ENCODE measurements at regions not wholly inside any gene's neighbourhood (a gene's known extent, or its start where the extent isn't known, plus 50 kb on each side); places are given as distances from the start of the nearest gene placed in this dataset.
A peak's percentile ranks its signal among the peaks of the same experiment; 100 is the strongest.

DNA sequence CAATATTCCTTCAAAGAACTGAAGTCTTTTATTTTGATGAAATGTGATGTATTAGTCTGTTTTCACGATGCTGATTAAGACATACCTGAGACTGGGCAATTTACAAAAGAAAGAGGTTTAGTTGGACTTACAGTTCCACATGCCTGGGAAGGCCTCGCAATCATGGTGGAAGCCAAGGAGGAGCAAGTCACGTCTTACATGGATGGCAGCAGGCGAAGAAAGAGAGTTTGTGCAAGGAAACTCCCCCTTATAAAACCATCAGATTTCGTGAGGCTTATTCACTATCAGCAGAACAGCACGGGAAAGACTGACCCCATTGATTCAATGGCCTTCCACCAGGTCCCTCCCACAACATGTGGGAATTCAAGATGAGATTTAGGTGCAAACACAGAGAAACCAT is 750.3 kb upstream of the KCND2 start:
- no peak overlapping the region for H3K27ac ChIP-seq
- no peak for TF ChIP-seq ZFX (IDR thresholded peaks at IDR 0.05; ENCODE audit: borderline replicate concordance)
- no peak for TF ChIP-seq CTCF (IDR thresholded peaks at IDR 0.05)

DNA sequence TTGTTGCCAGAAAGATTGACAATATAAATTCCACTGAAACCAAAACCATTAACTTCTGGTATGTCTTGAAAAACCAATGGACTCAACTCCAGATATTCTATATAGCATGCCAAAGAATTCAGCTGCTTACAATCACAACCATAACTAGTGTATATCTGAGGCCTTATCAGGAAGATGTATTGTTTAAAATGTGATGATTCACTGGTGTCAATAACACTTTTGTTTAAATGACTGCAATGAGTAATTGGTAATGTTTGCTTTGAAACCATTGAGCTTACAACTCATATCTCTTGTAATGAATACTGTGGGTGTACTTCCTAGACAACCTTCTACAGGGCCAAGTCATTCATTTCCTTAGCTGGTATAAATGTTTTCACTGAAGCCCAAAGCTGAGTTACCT is 727.9 kb upstream of the KCND2 start:
- peak overlapping the region; percentile 46 for H3K27ac ChIP-seq
- TF ChIP-seq CTCF (IDR thresholded peaks at IDR 0.05): no peak
- TF ChIP-seq ZFX (IDR thresholded peaks at IDR 0.05; ENCODE audit: borderline replicate concordance): no peak

- no peak overlapping the region for H3K27ac ChIP-seq
- TF ChIP-seq CTCF (IDR thresholded peaks at IDR 0.05): no peak
Observed at GRCh38 chr7:119555788-119556187, 717.2 kb upstream of the KCND2 start.

- H3K27ac ChIP-seq: no peak overlapping the region
- no peak for TF ChIP-seq ZFX (IDR thresholded peaks at IDR 0.05; ENCODE audit: borderline replicate concordance)
Observed at GRCh38 chr7:119556436-119556835, 716.5 kb upstream of the KCND2 start.

DNA sequence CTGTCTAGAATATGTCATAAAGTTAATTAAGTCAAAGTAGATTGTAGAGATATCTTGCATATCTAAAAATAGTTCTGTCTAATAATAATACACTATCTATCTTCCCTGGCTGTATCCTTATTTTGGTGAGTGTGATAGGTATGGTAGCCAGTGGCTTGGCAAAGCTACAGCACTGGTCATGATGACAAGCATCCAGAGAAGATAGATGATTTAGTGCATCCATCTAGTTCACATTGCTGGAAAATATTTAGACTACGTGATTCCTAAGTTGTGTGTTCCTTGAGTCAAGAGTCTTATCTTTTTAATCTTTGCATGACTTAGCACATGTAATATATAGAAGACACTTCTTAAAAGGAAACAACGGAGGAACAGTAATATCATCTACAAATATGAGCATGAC is 711.2 kb upstream of the KCND2 start:
- no peak overlapping the region for H3K27ac ChIP-seq

DNA sequence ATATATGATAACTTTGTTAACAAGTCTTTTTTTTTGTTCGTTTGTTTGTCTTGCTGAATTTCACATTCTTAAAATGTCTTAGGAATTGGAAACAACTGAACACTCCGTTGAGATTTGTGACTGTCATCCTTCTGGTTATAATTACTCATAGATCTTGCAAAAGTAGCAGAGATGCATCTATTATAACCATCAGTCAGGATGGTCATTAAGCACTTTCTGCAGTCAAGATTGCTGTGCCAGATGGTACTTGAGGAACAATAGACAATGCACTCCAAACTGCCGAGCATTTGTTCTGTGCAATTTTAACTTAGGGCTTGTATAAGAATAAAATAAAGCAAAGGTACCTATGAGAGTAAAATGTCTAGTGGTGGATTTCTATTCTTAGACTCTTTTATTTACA is 710.1 kb upstream of the KCND2 start:
- TF ChIP-seq ZFX (IDR thresholded peaks at IDR 0.05; ENCODE audit: borderline replicate concordance) (no peak), CTCF (IDR thresholded peaks at IDR 0.05) (no peak)
- H3K27ac ChIP-seq: no peak overlapping the region

More for the DNA sequence above, 711.2 kb upstream of the KCND2 start:
- TF ChIP-seq ZFX (IDR thresholded peaks at IDR 0.05; ENCODE audit: borderline replicate concordance) (no peak), CTCF (IDR thresholded peaks at IDR 0.05) (no peak)

- no peak for TF ChIP-seq CTCF (IDR thresholded peaks at IDR 0.05)
- no peak for TF ChIP-seq ZFX (IDR thresholded peaks at IDR 0.05; ENCODE audit: borderline replicate concordance)
- H3K27ac ChIP-seq: no peak overlapping the region
Observed at GRCh38 chr7:119571666-119572065, 701.3 kb upstream of the KCND2 start.

DNA sequence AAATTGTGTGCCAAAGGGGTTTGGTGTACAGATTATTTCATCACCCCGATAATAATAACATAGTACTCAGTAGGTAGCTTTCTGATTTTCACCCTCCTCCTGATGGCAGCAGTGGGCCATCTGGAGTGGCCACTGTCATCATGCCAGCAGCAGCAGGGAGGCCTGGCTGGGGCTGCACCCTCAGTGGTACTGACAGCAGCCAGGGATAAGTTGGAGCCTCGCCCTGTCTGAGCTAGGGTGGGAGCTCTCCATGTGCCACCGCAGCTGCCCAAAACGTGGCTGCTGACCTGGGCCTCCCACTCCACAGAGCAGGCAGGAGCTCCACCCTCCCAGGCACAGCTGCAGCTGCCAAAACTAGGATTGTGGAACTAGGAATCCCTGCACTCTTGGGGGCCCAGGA is 700.8 kb upstream of the KCND2 start:
- no peak overlapping the region for H3K27ac ChIP-seq
- TF ChIP-seq CTCF (IDR thresholded peaks at IDR 0.05) (no peak), ZFX (IDR thresholded peaks at IDR 0.05; ENCODE audit: borderline replicate concordance) (no peak)

All from 22Rv1 (cell line).